Endothelial cell of umbilical vein (primary cell): ENCODE measurements at regions not wholly inside any gene's neighbourhood (a gene's known extent, or its start where the extent isn't known, plus 50 kb on each side); places are given as distances from the start of the nearest gene placed in this dataset.

ENCODE experiments used
- BruUV-seq: library from RNA; stranded (reverse); fragments of 400-500 nt; replicated peaks from 2 replicates; lab custom pipeline; 2021; lab: Mats Ljungman, UMichigan
- CTCF ChIA-PET: fragments of 300-600, 350-600 bp; sonication (Branson Sonifier 250); formaldehyde crosslinking; loops from one replicate; lab custom pipeline; 2021; ENCODE audit warnings: antibody characterized with exemption, inconsistent platforms; lab: Charles Lee
- POLR2A ChIA-PET: fragments of 300-600, 350-600 bp; sonication (Branson Sonifier 250); formaldehyde crosslinking; loops from one replicate; lab custom pipeline; 2021; ENCODE audit warnings: antibody characterized with exemption, inconsistent platforms; lab: Charles Lee
- DNase-seq: peaks from one replicate; pipeline ENCODE4 v3.0.0-alpha.2; 2011; ENCODE audit warnings: low read depth, low spot score
- FAIRE-seq: peaks from 2 replicates; lab custom pipeline; 2011; peaks lifted over from hg19 to GRCh38; lab: Jason Lieb, UNC
- H2AFZ ChIP-seq: 2 replicates; pipeline ENCODE4 v1.6.0; 2012; ENCODE audit warnings: low read depth, low read length, control low read depth, inconsistent platforms
- H3K27ac ChIP-seq: 2 replicates; pipeline ENCODE4 v1.5.1; 2011; ENCODE audit warnings: low read depth, mild to moderate bottlenecking, control low read depth, low read length, moderate library complexity; ENCODE audit not compliant: insufficient read depth
- H3K27me3 ChIP-seq, 2 experiments: 2 replicates each; pipeline versions ENCODE4 v1.6.0 to v1.6.1; 2011; ENCODE audit warnings: low read length in 2 of 2, mixed read lengths in 1 of 2; ENCODE audit not compliant: control insufficient read depth in 2 of 2, insufficient read depth in 2 of 2
- H3K36me3 ChIP-seq, 2 experiments: 2 replicates in 1 of 2; 3 replicates in 1 of 2; pipeline ENCODE4 v1.5.1; 2011; ENCODE audit warnings: low read length in 2 of 2, mild to moderate bottlenecking in 1 of 2, moderate library complexity in 1 of 2; ENCODE audit not compliant: control insufficient read depth in 2 of 2, insufficient read depth in 2 of 2; ENCODE audit errors: extremely low read depth in 1 of 2
- H3K4me1 ChIP-seq: 3 replicates; pipeline ENCODE4 v1.5.1; 2011; ENCODE audit warnings: mild to moderate bottlenecking, low read length; ENCODE audit not compliant: control insufficient read depth, insufficient read depth; ENCODE audit errors: extremely low read depth
- H3K4me2 ChIP-seq: 2 replicates; pipeline ENCODE4 v1.6.1; 2011; ENCODE audit warnings: low read length, control low read depth, mixed read lengths; ENCODE audit not compliant: insufficient read depth
- H3K4me3 ChIP-seq, 3 experiments: fragments of 200-600 bp in 1 of 3; sonication (generic), shearing (Covaris generic) in 1 of 3; replicated peaks in 1 of 3; 2 replicates each; pipeline ENCODE4 v1.5.1; 2011 to 2016; ENCODE audit warnings: control low read depth in 3 of 3, low read length in 3 of 3, mild to moderate bottlenecking in 2 of 3, inconsistent platforms in 1 of 3, low read depth in 1 of 3, moderate library complexity in 1 of 3; ENCODE audit not compliant: insufficient read depth in 1 of 3
- H3K79me2 ChIP-seq: 2 replicates; pipeline ENCODE4 v1.6.0; 2012; ENCODE audit warnings: low read length, inconsistent platforms; ENCODE audit not compliant: control insufficient read depth, insufficient read depth
- H3K9ac ChIP-seq: replicated peaks from 2 replicates; pipeline ENCODE3; 2011; ENCODE audit warnings: low read length, control low read depth; ENCODE audit not compliant: insufficient read depth; ENCODE audit errors: extremely low read depth
- H3K9me1 ChIP-seq: replicated peaks from 3 replicates; pipeline ENCODE4 v1.6.0; 2011; ENCODE audit warnings: mild to moderate bottlenecking, low read length; ENCODE audit not compliant: control insufficient read depth, insufficient read depth; ENCODE audit errors: extremely low read depth
- H3K9me3 ChIP-seq: replicated peaks from 2 replicates; pipeline ENCODE4 v1.5.1; 2012; ENCODE audit warnings: low read length, inconsistent platforms; ENCODE audit not compliant: control insufficient read depth, insufficient read depth
- H4K20me1 ChIP-seq: replicated peaks from 2 replicates; pipeline ENCODE3; 2011; ENCODE audit warnings: mild to moderate bottlenecking, low read length; ENCODE audit not compliant: control insufficient read depth, insufficient read depth; ENCODE audit errors: extremely low read depth
- EZH2 ChIP-seq: IDR thresholded peaks from 2 replicates; pipeline ENCODE4 v1.6.1; 2012; ENCODE audit warnings: borderline replicate concordance, low read depth, mild to moderate bottlenecking, moderate library complexity, low read length, inconsistent platforms; ENCODE audit not compliant: severe bottlenecking
- FOS ChIP-seq: IDR thresholded peaks from 2 replicates; pipeline ENCODE4 v1.6.1; 2011; ENCODE audit warnings: mild to moderate bottlenecking, low read length, moderate library complexity, borderline replicate concordance; ENCODE audit not compliant: insufficient read depth
- GATA2 ChIP-seq: IDR thresholded peaks from 2 replicates; pipeline ENCODE4 v1.7.0; 2011; ENCODE audit warnings: low read depth, mild to moderate bottlenecking, moderate library complexity, mixed read lengths, low read length; ENCODE audit not compliant: insufficient read length, insufficient read depth
- JUN ChIP-seq: IDR thresholded peaks from 2 replicates; pipeline ENCODE4 v1.6.1; 2011; ENCODE audit warnings: borderline replicate concordance, low read depth; ENCODE audit not compliant: insufficient read length, insufficient read depth
- MAX ChIP-seq: IDR thresholded peaks from 2 replicates; pipeline ENCODE4 v1.6.1; 2011; ENCODE audit not compliant: insufficient read depth, insufficient read length
- MYC ChIP-seq: IDR thresholded peaks from one replicate; pipeline ENCODE4 v1.6.1; 2011; ENCODE audit warnings: mild to moderate bottlenecking, low read depth, low read length
- POLR2A ChIP-seq: IDR thresholded peaks from 2 replicates; pipeline ENCODE4 v1.6.1; 2012; ENCODE audit warnings: low read depth, mild to moderate bottlenecking, control low read depth, low read length
- POLR2AphosphoS5 ChIP-seq: IDR thresholded peaks from 2 replicates; pipeline ENCODE4 v1.6.1; 2012; ENCODE audit warnings: low read depth, mild to moderate bottlenecking, control low read depth, low read length, moderate library complexity; ENCODE audit not compliant: insufficient read depth
- dilution Hi-C: fragments of 300-500 bp; cut with MboI; formaldehyde crosslinking; loops from one replicate; pipeline ENCODE4 v1.15.0; 2019; ENCODE audit warnings: low sequenced_read_pairs; ENCODE audit not compliant: extremely low pct_ligation_motif_present
- intact Hi-C: fragments of 100-400 bp; cut with micrococcal nuclease; formaldehyde crosslinking; loops from one replicate; pipeline ENCODE4 v1.10.0; 2022

GRCh38 chrX:25389266-25389665 lies 373.5 kb upstream of the ARX start:
- Histone ChIP-seq H3K27me3 (no peaks in the 10 kb centered on the region), H3K4me1 (no peaks in the 10 kb centered on the region), H3K4me2 (no peak overlapping the region), H3K79me2 (no peaks in the 10 kb centered on the region), H3K9me1 (no peaks in the 10 kb centered on the region), H3K27ac (no peak overlapping the region), H3K4me3 (no peak overlapping the region), H3K9ac (no peak overlapping the region), H3K9me3 (no peaks in the 10 kb centered on the region), H2AFZ (no peak overlapping the region), H3K36me3 (no peaks in the 10 kb centered on the region), H4K20me1 (no peaks in the 10 kb centered on the region)
- intact Hi-C loops, result no loop called here
- DNase-seq (no peak), FAIRE-seq (no peak)
- TF ChIP-seq GATA2 (no peak), JUN (no peak), EZH2 (no peak), FOS (no peak), POLR2AphosphoS5 (no peak)
- ChIA-PET POLR2A (no interaction called here), CTCF (no interaction called here)
- dilution Hi-C loops, result no loop called here
- BruUV-seq, result no TSS peak

- no TSS peak for BruUV-seq
- no peak overlapping the region for H3K4me2 ChIP-seq
- H3K27me3 ChIP-seq, result no peaks in the 10 kb centered on the region
- H4K20me1 ChIP-seq, result no peaks in the 10 kb centered on the region
- no peak overlapping the region for H2AFZ ChIP-seq
- no peak overlapping the region for H3K9ac ChIP-seq
- H3K4me3 ChIP-seq, result no peak overlapping the region
- intact Hi-C loops, result no loop called here
- CTCF ChIA-PET, result no interaction called here
- H3K79me2 ChIP-seq, result no peaks in the 10 kb centered on the region
- DNase-seq (no peak), FAIRE-seq (no peak)
- no peak overlapping the region for H3K27ac ChIP-seq
- POLR2A ChIA-PET, result no interaction called here
- no peaks in the 10 kb centered on the region for H3K4me1 ChIP-seq
- TF ChIP-seq POLR2A (no peak), MAX (no peak), MYC (no peak), POLR2AphosphoS5 (no peak), JUN (no peak)
- H3K9me1 ChIP-seq, result no peaks in the 10 kb centered on the region
- dilution Hi-C loops, result no loop called here
- no peaks in the 10 kb centered on the region for H3K36me3 ChIP-seq
- H3K9me3 ChIP-seq, result no peaks in the 10 kb centered on the region
These were observed 367.4 kb upstream of the ARX start for GRCh38 chrX:25383196-25383595.
